ENCODE measurements at regions not wholly inside any gene's neighbourhood (a gene's known extent, or its start where the extent isn't known, plus 50 kb on each side); places are given as distances from the start of the nearest gene placed in this dataset.

DNA sequence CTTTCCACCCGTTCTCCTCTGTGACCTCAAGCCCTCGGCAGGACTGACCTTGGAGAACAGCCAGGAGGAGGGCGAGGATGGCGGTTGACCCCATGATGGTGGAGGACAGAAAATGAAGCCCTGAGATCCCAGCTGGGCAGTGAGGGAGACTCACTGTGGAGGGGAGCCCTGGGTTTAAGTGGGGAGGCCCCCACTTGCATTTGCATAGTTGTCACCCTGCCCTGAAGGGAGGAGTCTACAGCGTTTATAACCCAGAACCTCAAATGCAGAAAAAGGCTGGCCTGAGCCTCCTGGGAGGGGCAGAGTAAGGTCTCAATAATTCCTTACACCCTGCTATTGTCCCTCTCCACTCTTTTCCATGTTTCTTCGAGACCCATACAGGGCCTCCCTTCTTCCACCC, 1052.7 kb downstream of the TMEM121 start:
- Histone ChIP-seq H3K27ac (ENCODE audit: low read depth in 1 of 2, low read length in 2 of 2) (no peak overlapping the region), H3K9me3 (ENCODE audit: control insufficient read depth in 4 of 4, low read length in 3 of 4) (no peaks in the 10 kb centered on the region), H3K4me1 (ENCODE audit: control insufficient read depth in 4 of 4, insufficient read depth in 4 of 4, low read length in 3 of 4) (no peaks in the 10 kb centered on the region), H3K9ac (ENCODE audit: low read depth in 1 of 2, low read length in 2 of 2) (no peak overlapping the region), H3K27me3 (ENCODE audit: control insufficient read depth in 4 of 4, insufficient read depth in 4 of 4, low read length in 3 of 4) (peaks cover 0 to 6% (median 2%) of the 10 kb centered on the region in 4 donors), H3K4me3 (ENCODE audit: low read depth in 1 of 3, low read length in 3 of 3) (no peak overlapping the region), H3K36me3 (ENCODE audit: control insufficient read depth in 4 of 4, insufficient read depth in 3 of 4, low read depth in 1 of 4, low read length in 3 of 4) (no peaks in the 10 kb centered on the region)
- no peak for DNase-seq (ENCODE audit: low spot score)
- TF ChIP-seq FOXA1 (IDR thresholded peaks at IDR 0.05) (no peak), TAF1 (conservative IDR thresholded peaks at IDR 0.05) (no peak), EGR1 (IDR thresholded peaks at IDR 0.05; ENCODE audit: low read depth in 2 of 2) (no peak), GABPA (IDR thresholded peaks at IDR 0.05 in 1 of 2, conservative IDR thresholded peaks at IDR 0.05 in 1 of 2) (no peak), JUND (IDR thresholded peaks at IDR 0.05) (no peak), RAD21 (IDR thresholded peaks at IDR 0.05) (no peak), SP1 (IDR thresholded peaks at IDR 0.05) (no peak), NR2F2 (IDR thresholded peaks at IDR 0.05) (no peak), YY1 (IDR thresholded peaks at IDR 0.05) (no peak), HNF4A (conservative IDR thresholded peaks at IDR 0.05) (no peak), HNF4G (IDR thresholded peaks at IDR 0.05) (no peak), FOXA2 (IDR thresholded peaks at IDR 0.05) (no peak), RXRA (IDR thresholded peaks at IDR 0.05) (no peak)
- TF ChIP-seq, protein P1, sequence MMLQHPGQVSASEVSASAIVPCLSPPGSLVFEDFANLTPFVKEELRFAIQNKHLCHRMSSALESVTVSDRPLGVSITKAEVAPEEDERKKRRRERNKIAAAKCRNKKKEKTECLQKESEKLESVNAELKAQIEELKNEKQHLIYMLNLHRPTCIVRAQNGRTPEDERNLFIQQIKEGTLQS (IDR thresholded peaks at IDR 0.05) = no peak
- TF ChIP-seq, protein P2, sequence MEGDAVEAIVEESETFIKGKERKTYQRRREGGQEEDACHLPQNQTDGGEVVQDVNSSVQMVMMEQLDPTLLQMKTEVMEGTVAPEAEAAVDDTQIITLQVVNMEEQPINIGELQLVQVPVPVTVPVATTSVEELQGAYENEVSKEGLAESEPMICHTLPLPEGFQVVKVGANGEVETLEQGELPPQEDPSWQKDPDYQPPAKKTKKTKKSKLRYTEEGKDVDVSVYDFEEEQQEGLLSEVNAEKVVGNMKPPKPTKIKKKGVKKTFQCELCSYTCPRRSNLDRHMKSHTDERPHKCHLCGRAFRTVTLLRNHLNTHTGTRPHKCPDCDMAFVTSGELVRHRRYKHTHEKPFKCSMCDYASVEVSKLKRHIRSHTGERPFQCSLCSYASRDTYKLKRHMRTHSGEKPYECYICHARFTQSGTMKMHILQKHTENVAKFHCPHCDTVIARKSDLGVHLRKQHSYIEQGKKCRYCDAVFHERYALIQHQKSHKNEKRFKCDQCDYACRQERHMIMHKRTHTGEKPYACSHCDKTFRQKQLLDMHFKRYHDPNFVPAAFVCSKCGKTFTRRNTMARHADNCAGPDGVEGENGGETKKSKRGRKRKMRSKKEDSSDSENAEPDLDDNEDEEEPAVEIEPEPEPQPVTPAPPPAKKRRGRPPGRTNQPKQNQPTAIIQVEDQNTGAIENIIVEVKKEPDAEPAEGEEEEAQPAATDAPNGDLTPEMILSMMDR (IDR thresholded peaks at IDR 0.05; ENCODE audit: low read depth, low read length, missing input control) = no peak
- TF ChIP-seq, protein P3, sequence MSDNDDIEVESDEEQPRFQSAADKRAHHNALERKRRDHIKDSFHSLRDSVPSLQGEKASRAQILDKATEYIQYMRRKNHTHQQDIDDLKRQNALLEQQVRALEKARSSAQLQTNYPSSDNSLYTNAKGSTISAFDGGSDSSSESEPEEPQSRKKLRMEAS (IDR thresholded peaks at IDR 0.05) = no peak
- TF ChIP-seq, protein P4, sequence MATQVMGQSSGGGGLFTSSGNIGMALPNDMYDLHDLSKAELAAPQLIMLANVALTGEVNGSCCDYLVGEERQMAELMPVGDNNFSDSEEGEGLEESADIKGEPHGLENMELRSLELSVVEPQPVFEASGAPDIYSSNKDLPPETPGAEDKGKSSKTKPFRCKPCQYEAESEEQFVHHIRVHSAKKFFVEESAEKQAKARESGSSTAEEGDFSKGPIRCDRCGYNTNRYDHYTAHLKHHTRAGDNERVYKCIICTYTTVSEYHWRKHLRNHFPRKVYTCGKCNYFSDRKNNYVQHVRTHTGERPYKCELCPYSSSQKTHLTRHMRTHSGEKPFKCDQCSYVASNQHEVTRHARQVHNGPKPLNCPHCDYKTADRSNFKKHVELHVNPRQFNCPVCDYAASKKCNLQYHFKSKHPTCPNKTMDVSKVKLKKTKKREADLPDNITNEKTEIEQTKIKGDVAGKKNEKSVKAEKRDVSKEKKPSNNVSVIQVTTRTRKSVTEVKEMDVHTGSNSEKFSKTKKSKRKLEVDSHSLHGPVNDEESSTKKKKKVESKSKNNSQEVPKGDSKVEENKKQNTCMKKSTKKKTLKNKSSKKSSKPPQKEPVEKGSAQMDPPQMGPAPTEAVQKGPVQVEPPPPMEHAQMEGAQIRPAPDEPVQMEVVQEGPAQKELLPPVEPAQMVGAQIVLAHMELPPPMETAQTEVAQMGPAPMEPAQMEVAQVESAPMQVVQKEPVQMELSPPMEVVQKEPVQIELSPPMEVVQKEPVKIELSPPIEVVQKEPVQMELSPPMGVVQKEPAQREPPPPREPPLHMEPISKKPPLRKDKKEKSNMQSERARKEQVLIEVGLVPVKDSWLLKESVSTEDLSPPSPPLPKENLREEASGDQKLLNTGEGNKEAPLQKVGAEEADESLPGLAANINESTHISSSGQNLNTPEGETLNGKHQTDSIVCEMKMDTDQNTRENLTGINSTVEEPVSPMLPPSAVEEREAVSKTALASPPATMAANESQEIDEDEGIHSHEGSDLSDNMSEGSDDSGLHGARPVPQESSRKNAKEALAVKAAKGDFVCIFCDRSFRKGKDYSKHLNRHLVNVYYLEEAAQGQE (IDR thresholded peaks at IDR 0.05) = no peak
- TF ChIP-seq, protein P5, sequence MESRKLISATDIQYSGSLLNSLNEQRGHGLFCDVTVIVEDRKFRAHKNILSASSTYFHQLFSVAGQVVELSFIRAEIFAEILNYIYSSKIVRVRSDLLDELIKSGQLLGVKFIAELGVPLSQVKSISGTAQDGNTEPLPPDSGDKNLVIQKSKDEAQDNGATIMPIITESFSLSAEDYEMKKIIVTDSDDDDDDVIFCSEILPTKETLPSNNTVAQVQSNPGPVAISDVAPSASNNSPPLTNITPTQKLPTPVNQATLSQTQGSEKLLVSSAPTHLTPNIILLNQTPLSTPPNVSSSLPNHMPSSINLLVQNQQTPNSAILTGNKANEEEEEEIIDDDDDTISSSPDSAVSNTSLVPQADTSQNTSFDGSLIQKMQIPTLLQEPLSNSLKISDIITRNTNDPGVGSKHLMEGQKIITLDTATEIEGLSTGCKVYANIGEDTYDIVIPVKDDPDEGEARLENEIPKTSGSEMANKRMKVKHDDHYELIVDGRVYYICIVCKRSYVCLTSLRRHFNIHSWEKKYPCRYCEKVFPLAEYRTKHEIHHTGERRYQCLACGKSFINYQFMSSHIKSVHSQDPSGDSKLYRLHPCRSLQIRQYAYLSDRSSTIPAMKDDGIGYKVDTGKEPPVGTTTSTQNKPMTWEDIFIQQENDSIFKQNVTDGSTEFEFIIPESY (IDR thresholded peaks at IDR 0.05) = no peak
- 54% methylated on average over 6 of the region's 6 CpGs for WGBS
